Ovary (tissue), 3 donors: ENCODE measurements at regions not wholly inside any gene's neighbourhood (a gene's known extent, or its start where the extent isn't known, plus 50 kb on each side); places are given as distances from the start of the nearest gene placed in this dataset.
"Not testable (repeated sequence)": the region's sequence is repeated elsewhere in the genome, so short reads cannot be mapped to it uniquely, and the experiment has no call there.

Source experiments
- CTCF ChIP-seq, 3 donors: fragments of 450-650 bp in 2 of 3; fragments of 200-600 bp in 1 of 3; IDR thresholded peaks; one replicate each; pipeline versions ENCODE4 v1.5.1 to v1.8.0; 2016 to 2022; ENCODE audit warnings: antibody characterized with exemption in 3 of 3, mild to moderate bottlenecking in 1 of 3
- EP300 ChIP-seq: sonication (generic); formaldehyde crosslinking; IDR thresholded peaks from one replicate; pipeline ENCODE4 v1.6.1; 2017; ENCODE audit warnings: antibody characterized with exemption
- POLR2A ChIP-seq: fragments of 450-650 bp; IDR thresholded peaks from one replicate; pipeline ENCODE4 v1.6.1; 2017; ENCODE audit warnings: antibody characterized with exemption, mild to moderate bottlenecking, moderate library complexity
- donor health status: DM: no; HTN: no; CAD: no.

GRCh38 chr1:120951100-120951499, 61.5 kb downstream of the PPIAL4A start:
- TF ChIP-seq CTCF (IDR thresholded peaks at IDR 0.05); POLR2A; EP300: not testable (repeated sequence)
